GM21737 (cell line): ENCODE measurements at regions not wholly inside any gene's neighbourhood (a gene's known extent, or its start where the extent isn't known, plus 50 kb on each side); places are given as distances from the start of the nearest gene placed in this dataset.
"Not testable (repeated sequence)": the region's sequence is repeated elsewhere in the genome, so short reads cannot be mapped to it uniquely, and the experiment has no call there.

Experiments used
- ATAC-seq: cut with Tn5 transposase; IDR thresholded peaks from one replicate; pipeline ENCODE4 v1.9.1; 2021; ENCODE audit warnings: mild to moderate bottlenecking, moderate library complexity; ENCODE audit not compliant: unreplicated experiment

GRCh38 chr21:15932726-15933125 is 202.9 kb downstream of the USP25 start:
- ATAC-seq, result no peak

- no peak for ATAC-seq
Measured at GRCh38 chr21:15935530-15935929, 205.7 kb downstream of the USP25 start.

- ATAC-seq, result no peak
Measured at GRCh38 chr21:15943009-15943666, 213.4 kb downstream of the USP25 start.

GRCh38 chr21:15947677-15948076 is 217.9 kb downstream of the USP25 start:
- ATAC-seq, result no peak

- no peak for ATAC-seq
Measured at GRCh38 chr21:15953551-15954116, 223.9 kb downstream of the USP25 start.

- no peak for ATAC-seq
Measured at GRCh38 chr21:15964236-15964855, 234.6 kb downstream of the USP25 start.

- ATAC-seq, result no peak
Measured at GRCh38 chr21:15966231-15966630, 236.4 kb downstream of the USP25 start.

- ATAC-seq, result no peak
Measured at GRCh38 chr21:15966651-15967050, 236.9 kb downstream of the USP25 start.

GRCh38 chr21:15967661-15968060 is 237.9 kb downstream of the USP25 start:
- no peak for ATAC-seq

GRCh38 chr21:15968776-15969310 is 239.1 kb downstream of the USP25 start:
- no peak for ATAC-seq

GRCh38 chr21:15976807-15977206 is 247.0 kb downstream of the USP25 start:
- no peak for ATAC-seq

GRCh38 chr21:15978215-15978738 is 248.5 kb downstream of the USP25 start:
- ATAC-seq, result no peak

GRCh38 chr21:15979493-15979892 is 249.7 kb downstream of the USP25 start:
- not testable (repeated sequence) for ATAC-seq

- no peak for ATAC-seq
Measured at GRCh38 chr21:15986277-15986676, 256.5 kb downstream of the USP25 start.

- no peak for ATAC-seq
Measured at GRCh38 chr21:15992171-15992570, 262.4 kb downstream of the USP25 start.

GRCh38 chr21:15993951-15994350 is 264.2 kb downstream of the USP25 start:
- no peak for ATAC-seq

GRCh38 chr21:15999741-16000140 is 270.0 kb downstream of the USP25 start:
- no peak for ATAC-seq

GRCh38 chr21:16002874-16003466 is 273.2 kb downstream of the USP25 start:
- no peak for ATAC-seq

- no peak for ATAC-seq
Measured at GRCh38 chr21:16004086-16004485, 274.3 kb downstream of the USP25 start.

- no peak for ATAC-seq
Measured at GRCh38 chr21:16004523-16004922, 274.7 kb downstream of the USP25 start.

- no peak for ATAC-seq
Measured at GRCh38 chr21:16005996-16006395, 276.2 kb downstream of the USP25 start.

GRCh38 chr21:16007943-16008342 is 278.2 kb downstream of the USP25 start:
- ATAC-seq, result no peak
